Suppressor macrophage treated with lipopolysaccharide for 4 hours (primary cell): ENCODE measurements at regions not wholly inside any gene's neighbourhood (a gene's known extent, or its start where the extent isn't known, plus 50 kb on each side); places are given as distances from the start of the nearest gene placed in this dataset.

ENCODE experiments used
- DNase-seq: peaks from one replicate; pipeline ENCODE4 v3.0.0-alpha.2; 2020

DNA sequence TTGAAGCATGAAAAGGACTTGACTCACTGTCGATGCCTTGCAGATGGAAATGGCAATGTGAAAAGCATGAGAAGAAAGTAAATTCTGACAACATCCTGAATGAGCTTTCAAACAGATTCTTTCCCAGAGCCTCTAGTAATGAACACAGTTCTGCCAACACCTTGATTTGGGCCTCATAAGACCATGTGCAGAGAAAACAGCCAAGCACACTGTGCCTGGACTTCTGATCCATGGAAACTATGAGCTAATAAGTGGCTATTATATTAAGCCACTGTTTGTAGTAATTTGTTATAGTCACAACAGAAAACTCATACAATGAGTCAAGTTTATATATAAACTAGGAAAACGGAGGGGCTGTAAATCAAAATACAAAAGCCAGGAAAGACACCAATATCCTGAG is 477.3 kb downstream of the MBD2 start:
- DNase-seq: no peak

DNA sequence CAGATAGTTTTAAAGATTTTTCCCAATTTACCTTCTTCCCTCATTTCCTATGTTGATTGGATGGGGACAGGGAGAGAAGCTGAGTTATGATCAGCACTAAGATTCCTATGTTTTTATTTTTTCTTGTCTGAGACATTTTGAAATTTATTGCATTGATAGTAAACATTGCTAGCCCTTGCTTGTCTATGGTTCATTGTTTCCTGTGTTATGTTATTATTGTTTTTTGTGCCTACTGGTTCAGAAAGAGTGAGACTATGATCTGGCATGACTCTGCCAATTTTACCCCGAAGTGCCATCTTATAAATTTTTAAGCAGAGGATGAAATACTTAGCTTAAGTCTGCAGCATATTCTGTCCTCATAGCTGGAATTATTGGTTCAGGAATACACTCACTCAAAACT is 478.5 kb downstream of the MBD2 start:
- DNase-seq: no peak

DNA sequence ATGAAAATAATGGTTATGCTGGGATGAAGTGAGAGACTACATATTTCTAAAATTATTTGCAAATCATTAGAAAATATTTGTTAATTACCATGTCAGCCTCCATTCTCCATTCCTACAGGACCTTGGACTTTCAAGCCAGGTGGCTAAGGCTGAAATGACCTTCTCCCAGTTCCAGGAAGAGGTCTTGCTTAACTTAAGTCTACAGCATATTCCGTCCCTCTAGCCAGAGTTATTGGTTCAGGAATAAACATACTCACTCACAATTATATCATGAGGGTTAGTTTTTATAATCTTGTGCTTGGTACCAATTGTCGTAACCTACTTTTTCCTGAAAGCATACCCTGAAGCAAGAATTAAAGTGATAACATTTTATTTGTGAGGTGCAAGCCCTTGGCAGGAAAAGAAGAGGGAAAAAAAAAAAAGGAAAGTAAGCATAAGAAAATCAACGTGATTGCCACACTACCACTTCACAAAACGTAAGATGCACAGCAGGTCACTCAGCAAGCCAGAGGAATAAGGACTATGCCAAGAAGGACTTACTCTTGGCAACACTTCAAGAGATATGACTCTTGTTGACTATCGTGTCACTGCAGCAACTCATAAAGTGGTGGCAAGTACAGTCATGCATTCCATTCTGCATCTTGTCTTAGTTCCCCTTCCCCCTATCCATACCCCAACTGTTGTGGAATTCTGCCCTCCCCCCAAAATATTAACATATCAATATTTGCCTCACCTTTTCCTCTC is 479.1 kb downstream of the MBD2 start:
- DNase-seq: no peak

DNA sequence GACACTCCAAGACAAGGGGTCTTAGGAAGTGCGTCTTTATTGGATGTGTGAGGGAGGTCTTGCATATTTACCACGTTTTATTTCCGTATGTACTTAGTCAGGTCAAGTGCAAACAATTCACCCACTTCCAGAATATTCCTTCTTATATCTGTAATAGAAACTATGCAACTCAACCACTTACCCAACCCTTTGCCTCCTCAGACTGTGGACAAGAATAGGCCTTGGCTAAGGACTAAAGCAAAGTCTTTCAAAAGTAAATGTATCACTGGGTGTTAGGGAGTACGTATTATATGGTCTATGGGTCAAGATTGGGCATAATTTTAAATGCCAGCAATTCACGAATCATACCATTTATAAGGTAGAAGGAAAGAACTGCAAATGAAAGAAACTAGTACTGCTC is 484.8 kb downstream of the MBD2 start:
- DNase-seq: no peak

DNA sequence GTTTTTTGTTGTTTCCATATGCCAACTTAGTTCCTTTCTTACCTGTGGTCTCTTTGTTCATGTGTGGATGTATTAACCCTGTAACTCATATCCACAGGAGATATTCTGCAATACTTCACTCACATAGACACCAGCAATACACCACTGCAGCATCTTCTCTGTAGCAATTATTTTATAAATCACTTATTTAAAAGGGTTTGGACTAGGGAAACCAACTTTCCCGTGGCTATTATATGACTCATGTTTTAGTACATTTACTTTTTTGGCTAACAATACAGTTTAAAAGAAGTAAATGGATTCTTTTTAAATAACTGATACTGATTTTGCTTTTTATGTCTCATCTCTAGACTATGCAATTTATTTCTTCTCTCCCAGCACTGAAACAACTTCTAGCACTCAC is 488.9 kb downstream of the MBD2 start:
- no peak for DNase-seq

DNA sequence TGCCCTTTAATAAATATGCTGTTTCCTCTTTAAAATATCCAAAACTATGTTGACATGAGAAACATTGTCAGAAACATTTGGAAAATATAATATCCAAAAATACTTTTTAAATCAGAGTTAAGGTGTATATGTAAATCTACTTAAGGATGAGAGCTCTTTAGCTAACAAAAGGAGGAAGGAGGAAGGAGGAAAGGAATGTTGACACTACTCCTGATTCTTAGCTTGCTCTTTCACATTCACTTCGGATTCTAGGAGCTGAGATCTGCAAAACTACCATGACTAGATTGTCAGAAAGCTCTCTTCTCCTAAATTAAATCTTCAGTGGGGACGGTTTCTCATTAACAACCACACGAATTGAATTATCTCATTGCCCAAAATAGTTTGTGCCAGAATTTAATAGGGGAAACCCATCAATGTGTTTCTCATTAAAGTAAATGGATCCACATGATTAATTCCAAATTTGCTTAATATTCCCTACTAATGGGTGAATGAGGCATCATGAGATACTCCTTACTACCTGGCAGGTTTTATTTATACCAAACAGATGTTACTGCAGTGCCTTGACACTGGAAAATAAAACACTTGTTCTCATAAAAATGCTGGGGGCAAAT is 509.1 kb downstream of the MBD2 start:
- DNase-seq: no peak

DNA sequence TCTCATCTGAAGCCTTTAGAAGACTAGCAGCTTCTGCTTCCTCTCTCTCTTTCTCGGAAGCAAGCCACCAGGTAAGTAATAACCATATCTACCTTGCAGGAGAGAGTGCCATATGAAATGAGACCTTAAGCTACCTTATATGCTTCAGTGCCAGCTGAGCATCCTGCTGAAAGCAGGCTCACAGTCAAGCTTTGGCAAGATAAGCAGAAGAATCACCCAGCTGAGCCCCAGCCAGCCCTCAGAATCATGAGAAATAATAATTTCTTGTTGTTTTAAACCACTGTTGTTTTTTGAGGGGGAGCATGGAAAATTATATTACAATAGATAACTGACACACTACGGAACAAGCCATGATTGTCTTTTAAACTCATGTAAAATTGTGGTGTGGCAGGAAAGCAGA is 514.4 kb downstream of the MBD2 start:
- DNase-seq: no peak

DNA sequence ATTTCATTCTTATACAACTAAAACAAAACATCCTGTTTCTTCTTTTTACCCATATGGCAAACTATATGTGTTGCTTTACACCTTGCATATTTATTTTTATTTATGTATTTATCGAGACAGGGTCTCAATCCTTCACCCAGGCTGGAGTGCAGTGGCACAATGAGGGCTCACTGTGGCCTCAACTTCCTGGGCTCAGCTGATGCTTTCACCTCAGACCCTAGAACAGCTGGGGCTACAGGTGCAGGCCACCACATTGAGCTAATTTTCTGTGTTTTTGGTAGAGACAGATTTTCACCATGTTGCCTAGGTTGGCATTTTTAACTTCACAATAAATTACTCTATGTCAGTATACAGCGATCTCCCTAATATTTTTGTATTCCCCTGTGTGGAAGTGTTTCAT is 522.0 kb downstream of the MBD2 start:
- no peak for DNase-seq

DNA sequence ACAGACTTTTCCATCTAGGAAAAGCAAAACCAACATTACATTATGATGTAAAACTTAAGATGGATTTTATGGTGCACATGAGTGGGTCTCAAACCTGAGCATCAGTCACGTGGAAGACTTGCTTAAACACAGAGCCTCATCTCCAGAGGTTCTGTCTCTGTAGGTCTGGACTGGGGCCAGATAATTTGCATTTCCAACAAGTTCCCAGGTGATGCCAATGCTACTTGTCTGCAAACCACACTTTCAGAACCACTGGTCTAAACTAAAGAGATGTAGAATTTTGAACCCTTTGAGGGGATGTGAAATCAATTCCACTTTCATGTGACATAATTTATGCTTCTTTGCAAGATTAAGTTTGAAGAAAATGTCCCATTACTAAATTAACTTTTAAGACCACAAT is 522.8 kb downstream of the MBD2 start:
- no peak for DNase-seq

DNA sequence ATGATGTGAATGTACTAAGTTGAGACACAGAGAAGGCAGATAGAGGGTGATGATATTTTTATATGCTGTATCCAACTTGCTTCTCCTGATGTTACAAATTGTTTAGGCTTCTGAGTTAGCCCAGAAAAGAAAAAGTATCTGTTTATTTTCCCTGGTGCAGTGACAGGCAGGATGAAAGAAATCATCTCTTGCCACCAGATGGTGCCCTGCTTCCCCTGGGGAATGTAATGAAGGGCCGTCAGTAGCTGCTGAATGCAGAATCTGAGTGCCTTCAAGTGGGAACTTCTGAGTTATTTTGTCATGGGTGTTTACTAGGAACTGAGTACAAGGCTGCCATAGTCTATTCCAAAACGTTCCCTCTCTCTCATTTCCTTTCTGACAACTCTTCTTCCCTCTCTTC is 525.6 kb downstream of the MBD2 start:
- no peak for DNase-seq

DNA sequence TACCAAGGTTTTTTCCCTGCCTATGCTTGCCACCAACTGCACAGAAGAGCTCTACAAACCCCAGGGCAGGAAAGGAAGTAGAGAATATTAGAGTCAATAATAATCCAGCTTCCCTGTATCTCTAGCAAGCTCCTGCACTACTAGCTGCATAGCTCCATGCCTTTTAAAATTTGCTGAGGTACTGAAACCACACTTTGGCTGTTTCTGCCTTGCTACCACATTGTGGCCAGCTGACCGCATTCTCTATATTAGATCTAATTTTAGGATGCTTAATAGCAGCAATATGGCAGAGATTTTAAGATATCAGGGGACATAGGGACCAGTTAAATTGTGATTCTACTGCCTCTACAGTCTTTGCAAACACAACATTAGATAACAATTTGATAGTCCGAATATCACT is 534.6 kb downstream of the MBD2 start:
- no peak for DNase-seq

DNA sequence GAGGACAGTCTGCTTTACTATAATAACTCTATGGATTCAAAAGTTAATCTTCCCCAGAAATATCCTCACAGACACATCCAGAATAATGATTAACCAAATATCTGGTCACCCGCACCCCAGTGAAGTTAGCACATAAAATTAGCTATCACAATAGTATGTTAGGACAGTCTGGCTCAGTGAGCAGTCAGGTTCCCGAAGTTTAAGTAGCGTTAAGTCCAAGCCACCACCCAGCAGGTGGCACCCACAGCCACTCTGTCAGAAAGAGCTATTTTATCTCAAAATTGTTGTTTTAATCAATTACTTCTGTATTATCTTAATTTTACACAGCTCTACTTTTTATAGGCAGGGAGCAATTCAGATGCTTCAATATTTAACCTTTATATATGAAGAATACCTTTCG is 537.5 kb downstream of the MBD2 start:
- no peak for DNase-seq

DNA sequence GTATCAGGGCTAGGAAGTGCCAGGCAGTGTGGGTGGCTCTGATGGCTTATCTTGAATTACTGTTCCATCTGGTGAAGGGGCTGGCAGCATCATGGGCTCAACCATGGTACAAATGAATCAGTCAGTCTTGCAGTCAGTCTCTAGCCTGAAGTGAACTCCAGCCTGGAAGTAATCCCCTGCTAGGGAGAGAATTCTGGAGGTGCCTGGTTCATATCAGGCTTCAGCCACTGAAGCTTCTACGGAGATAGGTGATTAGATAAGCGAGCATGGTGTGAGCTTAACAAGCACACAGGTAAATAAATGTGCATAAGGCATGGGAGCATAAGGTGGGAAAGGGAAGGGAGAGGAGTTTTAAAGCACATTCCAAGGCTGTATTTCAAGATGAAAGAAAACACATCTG is 541.7 kb downstream of the MBD2 start:
- DNase-seq: no peak

DNA sequence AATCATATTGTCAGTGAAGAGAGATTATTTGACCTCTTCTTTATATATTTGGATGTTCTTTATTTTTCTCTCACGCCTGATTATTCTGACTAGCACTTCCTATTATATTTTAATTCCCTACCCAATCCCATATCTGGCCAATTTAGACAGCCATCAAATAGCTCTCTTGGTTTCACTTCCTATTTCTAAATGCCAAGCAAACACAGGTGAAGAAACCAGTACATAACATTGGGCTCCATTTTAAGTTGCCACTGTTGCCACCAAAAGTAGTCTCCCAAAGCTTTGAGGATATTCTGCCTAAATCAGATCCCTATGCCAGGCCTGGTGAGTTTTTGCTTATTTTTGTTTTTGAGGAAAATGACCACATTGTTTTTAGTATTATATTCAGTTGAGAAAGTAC is 547.0 kb downstream of the MBD2 start:
- DNase-seq: no peak

DNA sequence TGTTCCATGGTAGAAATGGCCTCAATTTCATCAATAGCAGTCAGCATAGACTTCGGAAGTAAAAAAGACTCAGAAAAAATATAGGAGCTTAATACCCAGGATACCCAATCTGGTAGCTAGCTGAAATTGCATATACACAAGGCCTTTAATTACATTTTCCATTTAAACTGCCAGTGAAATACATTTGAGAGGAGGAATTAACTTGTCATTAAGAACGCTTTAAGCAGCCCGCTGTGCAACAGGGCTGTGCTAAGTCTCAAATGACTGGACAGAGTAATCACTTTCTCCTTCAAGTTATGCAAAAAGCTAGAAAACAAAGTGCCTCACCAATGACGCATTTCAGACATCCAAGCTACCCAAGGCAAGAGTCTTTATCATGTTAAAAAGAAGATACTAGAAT is 558.8 kb downstream of the MBD2 start:
- DNase-seq: no peak

DNA sequence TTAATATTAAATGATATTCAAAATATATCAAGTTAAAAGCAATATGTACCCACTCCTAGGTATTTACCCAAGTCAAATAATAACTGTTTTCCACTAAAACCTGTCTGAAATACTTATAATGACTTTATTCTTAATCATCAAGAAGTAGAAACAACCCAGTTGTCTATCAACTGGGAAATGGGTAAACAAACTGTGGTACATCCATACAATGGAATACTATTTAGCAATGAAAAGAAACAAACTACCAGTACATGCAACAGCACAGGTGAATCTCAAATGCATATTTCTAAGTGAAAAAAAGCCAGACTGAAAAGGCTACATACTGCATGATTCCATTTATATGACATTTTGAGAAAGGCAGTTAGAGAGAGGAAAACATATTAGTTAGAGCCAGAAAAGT is 559.9 kb downstream of the MBD2 start:
- no peak for DNase-seq

DNA sequence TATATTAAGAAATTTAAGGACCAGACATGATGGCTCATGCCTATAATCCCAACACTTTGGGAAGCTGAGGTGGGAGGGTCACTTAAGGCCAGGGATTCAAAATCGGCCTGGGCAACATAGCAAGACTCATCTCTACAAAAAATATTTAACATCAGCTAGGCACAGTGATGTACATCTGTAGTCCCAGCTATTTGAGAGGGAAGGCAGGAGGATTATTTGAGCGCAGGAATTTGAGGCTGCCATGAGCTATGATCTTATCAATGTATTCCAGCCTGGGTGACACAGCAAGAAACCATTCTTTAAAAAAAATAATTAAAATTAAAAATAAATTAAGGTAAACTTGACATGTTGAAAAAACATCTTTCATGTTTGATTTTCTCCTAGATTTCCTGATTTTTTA is 564.2 kb downstream of the MBD2 start:
- no peak for DNase-seq

DNA sequence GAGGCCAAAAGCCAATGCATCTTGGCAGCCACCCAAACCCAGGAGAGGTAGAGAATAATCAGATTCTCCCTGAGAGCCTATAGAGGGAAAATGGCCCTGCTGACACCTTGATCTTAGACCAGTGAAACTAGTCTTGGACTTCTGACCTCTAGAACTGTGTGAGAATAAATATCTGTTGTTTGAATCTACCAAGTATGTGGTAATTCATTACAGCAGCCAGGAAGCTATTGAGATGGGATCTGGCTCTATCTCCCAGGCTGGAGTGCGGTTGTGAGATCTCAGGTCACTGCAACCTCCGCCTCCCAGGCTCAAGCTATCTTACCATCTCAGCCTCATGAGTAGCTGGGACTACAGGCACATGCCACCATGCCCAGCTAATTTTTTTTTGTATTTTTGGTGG is 567.2 kb downstream of the MBD2 start:
- no peak for DNase-seq

DNA sequence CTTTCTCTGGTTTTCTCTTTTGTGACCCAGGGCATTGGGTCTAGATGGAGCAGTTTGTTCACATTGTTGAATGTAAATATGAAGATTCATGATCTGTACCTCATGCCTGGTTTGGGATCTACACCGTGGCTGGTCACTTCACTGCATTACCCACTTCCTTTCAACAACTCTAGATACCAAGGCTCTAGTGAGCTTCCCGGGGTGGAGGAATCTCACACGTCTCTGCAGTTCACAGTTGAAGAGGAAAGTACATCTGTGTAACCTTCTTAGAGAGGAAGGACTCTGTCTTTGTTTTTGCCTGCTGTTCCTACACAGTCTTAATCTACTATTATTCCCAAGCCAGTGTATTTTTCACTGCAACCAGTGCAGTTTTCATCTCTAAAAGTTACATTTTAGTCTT is 574.8 kb downstream of the MBD2 start:
- no peak for DNase-seq

DNA sequence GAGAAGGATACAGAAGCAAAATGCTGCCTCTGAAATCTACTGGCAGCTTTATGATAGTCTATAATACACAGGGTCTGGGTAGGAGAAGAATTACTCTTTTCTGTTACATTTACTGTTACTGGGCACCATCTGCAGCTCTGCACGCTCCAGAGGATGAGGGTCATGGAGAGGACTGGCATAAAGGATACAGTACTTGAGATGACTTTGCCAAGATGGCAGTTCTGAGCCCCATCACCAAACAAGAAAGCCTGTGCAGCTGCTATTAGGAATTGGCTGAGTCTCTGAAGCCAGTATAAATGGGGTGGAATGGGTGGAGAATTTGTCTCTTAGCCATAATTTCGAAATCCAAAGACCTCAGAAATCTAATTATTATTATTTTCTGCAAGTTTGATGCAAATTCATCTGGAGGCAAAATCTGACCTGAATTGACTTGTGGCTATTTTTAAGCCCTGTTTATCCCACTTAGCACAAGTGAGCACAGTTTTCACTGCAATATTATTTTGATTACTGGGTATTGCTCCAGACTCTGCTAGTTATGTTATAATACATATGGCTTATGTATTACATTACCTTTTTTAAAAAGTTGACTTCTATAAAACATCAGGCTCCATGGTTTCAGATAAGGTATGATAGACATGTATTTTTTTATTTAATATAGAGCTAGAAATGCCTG is 579.5 kb downstream of the MBD2 start:
- DNase-seq: no peak

DNA sequence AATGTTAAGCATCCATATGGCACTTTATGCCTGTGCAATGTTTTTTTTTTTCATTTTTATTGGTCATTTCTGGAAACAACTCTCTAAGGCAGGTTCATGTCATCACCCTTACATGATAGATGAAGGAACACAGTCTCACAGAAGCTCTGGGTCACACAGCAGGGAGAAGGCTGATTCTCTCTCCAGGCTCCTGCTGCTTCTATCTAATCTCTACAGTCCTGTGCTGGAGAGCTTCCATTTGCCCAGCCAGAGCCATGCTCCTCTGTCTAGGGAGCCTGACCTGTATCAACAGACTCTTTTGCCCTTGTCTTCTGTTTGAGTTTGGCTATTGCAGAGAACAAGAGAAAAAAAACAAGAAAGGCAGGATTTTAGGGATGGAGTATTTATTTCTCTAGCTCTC is 584.8 kb downstream of the MBD2 start:
- DNase-seq: no peak

DNA sequence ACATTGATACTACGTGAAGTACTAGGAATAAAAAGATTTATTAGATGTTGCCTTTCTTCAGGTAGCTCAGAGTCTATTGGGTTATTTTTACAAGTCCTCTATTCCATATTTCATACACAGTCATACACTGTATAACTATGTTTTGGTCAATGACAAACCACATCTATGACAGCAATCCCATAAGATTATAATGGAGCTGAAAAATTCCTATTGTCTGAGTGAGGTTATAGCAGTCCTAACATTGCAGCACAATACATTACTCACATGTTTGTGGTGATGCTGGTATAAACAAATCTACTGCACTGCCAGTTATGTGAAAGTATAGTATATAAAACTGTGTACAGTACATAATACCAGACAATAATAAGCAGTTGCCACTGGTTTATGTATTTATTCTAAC is 595.1 kb downstream of the MBD2 start:
- no peak for DNase-seq

DNA sequence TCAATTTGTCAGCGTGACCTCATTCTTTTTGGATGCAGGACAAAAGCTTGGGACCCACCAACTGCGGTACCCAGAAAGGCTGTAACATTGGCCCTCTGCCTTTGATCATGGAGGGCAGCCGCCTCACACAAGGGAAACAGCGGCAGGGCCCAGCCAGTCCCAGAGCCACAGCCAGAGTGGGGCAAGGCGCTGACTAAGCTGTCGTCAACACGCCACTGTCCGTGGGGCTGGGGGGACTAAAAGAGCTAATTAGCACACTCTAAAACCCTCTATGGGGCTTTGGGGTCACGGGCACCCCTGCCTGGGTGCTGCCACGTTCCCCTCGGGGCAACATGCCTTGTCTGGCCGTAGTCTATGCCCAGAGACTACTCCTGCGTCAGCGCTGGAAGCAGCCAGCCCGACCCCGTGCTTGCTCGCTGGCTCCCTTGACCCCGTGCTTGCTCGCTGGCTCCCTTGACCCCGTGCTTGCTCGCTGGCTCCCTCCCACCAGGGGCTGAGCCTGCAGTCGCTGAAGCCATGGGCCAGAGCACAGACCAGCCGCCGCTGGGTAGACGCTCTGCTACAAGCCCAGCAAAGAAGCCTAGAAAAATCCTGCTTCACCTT is 598.4 kb downstream of the MBD2 start:
- DNase-seq: no peak

DNA sequence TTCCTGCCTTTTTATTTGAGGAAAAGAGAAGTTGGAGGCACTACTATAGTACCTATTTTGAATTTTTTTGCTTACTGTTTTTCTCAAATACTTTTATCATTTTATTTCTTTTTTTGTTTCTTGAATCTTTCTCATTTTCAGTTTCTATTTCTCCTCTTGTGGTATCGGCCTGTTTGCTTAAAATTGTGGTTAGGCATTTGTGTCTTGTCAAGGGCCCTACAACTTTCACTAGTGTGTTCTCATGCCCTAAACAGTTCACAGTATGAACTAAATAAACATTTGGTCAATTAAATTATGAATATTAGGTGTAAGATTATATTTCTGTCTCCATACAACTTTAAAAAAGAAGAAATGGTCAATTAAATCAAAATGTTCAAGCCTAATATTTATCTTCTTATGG is 613.5 kb downstream of the MBD2 start:
- no peak for DNase-seq
